ENCODE measurements at regions not wholly inside any gene's neighbourhood (a gene's known extent, or its start where the extent isn't known, plus 50 kb on each side); places are given as distances from the start of the nearest gene placed in this dataset.

DNA sequence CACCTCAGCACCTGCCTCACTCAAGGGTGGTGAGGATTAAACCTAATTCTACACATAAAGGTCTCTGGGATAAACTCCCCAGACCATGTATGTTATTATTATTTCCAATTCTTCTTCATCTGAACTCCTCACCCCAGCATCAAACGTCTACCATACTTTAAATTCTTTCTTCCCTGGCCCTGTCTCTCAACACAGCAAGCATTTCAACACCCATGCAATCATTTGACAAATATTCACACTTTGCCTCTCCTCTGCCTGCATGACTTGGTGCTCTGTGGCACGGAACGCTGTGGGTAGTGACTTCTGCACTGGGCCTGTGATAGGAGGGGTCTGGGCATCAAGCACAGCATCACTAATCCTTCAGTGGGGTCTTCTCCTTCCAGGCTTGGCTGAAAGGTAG, 490.8 kb downstream of the TNS3 start:
- no peak overlapping the region for H3K4me3 ChIP-seq (ENCODE audit: low read length in 2 of 2)

DNA sequence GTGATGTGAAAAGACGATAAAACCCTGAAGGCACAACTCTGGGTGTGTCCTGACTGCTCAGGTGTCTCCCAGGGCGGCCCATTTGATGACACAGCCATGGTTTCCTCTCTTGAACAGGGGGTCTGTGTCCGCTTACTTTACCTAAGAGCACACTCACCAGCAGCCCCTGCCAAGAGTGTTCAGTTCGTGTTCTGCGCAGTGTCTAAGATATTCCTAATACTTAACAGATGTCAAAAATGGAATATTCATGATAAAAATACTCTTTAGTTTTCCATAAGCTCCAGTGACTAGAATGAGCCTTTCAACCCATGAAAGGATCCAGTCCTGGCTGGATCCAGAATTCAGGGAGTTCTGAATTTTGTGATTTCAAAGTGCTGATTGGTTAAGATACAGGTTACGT, 492.4 kb downstream of the TNS3 start:
- H3K4me1 ChIP-seq (ENCODE audit: control insufficient read depth, insufficient read depth, low read length): peaks cover 3% of the 10 kb centered on the region
- no peaks in the 10 kb centered on the region for H3K36me3 ChIP-seq (ENCODE audit: control insufficient read depth in 2 of 2, insufficient read depth in 2 of 2, low read length in 2 of 2)
- H3K27ac ChIP-seq (ENCODE audit: low read length): no peak overlapping the region
- no peak overlapping the region for H3K4me3 ChIP-seq (ENCODE audit: low read length in 2 of 2)
- H3K27me3 ChIP-seq (ENCODE audit: control insufficient read depth in 1 of 2, insufficient read depth in 2 of 2, low read length in 2 of 2): no peaks in the 10 kb centered on the region
- H3K9me3 ChIP-seq (ENCODE audit: control insufficient read depth in 2 of 2, low read length in 2 of 2): no peaks in the 10 kb centered on the region
- H3K9ac ChIP-seq (ENCODE audit: low read length in 2 of 2): no peak overlapping the region

More for the DNA sequence above, 490.8 kb downstream of the TNS3 start:
- Histone ChIP-seq H3K9me3 (ENCODE audit: control insufficient read depth in 2 of 2, low read length in 2 of 2) (no peaks in the 10 kb centered on the region), H3K27ac (ENCODE audit: low read length) (no peak overlapping the region), H3K27me3 (ENCODE audit: control insufficient read depth in 1 of 2, insufficient read depth in 2 of 2, low read length in 2 of 2) (no peaks in the 10 kb centered on the region), H3K36me3 (ENCODE audit: control insufficient read depth in 2 of 2, insufficient read depth in 2 of 2, low read length in 2 of 2) (no peaks in the 10 kb centered on the region), H3K9ac (ENCODE audit: low read length in 2 of 2) (no peak overlapping the region), H3K4me1 (ENCODE audit: control insufficient read depth, insufficient read depth, low read length) (peaks cover 3% of the 10 kb centered on the region)

GRCh38 chr7:47089068-47089417, 492.9 kb downstream of the TNS3 start:
- Histone ChIP-seq H3K9ac (ENCODE audit: low read length in 2 of 2) (no peak overlapping the region), H3K36me3 (ENCODE audit: control insufficient read depth in 2 of 2, insufficient read depth in 2 of 2, low read length in 2 of 2) (no peaks in the 10 kb centered on the region), H3K9me3 (ENCODE audit: control insufficient read depth in 2 of 2, low read length in 2 of 2) (no peaks in the 10 kb centered on the region), H3K4me1 (ENCODE audit: control insufficient read depth, insufficient read depth, low read length) (peaks cover 3% of the 10 kb centered on the region), H3K27me3 (ENCODE audit: control insufficient read depth in 1 of 2, insufficient read depth in 2 of 2, low read length in 2 of 2) (no peaks in the 10 kb centered on the region), H3K27ac (ENCODE audit: low read length) (no peak overlapping the region), H3K4me3 (ENCODE audit: low read length in 2 of 2) (no peak overlapping the region)

DNA sequence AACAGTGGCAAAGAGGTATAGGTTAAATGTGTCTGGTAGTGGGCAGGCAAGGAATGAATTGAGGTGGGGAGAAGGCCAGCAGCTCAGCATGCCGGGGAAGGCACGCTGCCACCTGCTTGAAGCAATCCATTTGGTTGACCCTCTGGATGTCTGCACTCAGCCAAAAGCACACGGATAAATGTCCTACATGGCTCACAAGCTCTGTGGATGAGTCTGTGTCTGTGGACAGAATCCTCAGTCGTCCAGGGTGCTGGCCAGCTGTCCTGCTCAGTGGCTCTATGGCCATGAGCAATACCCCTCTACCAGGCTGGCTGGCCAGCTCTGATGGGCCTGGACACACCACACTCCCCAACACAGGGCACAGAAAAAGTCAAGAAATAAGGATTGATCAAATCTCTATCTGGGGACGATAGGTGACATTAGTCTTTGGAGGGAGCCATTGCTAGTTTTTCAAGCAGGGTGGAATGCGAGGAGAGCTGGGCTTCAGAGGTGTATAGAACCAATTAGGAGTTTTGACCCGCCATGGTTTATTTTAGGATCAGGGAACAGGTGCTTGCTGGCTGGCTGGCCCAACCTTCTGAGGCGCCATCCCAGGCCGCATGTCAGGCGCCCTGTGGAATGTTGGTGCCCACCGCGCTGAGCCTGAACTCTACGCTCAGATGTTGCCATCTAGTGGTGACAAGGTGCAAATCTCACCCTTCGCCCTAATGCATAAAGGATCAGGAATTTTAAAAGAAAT, 493.4 kb downstream of the TNS3 start:
- H3K27ac ChIP-seq (ENCODE audit: low read length): no peak overlapping the region

GRCh38 chr7:47087866-47088265, 494.0 kb downstream of the TNS3 start:
- Histone ChIP-seq H3K9ac (ENCODE audit: low read length in 2 of 2) (no peak overlapping the region), H3K27me3 (ENCODE audit: control insufficient read depth in 1 of 2, insufficient read depth in 2 of 2, low read length in 2 of 2) (no peaks in the 10 kb centered on the region), H3K4me1 (ENCODE audit: control insufficient read depth, insufficient read depth, low read length) (peaks cover 3% of the 10 kb centered on the region), H3K9me3 (ENCODE audit: control insufficient read depth in 2 of 2, low read length in 2 of 2) (no peaks in the 10 kb centered on the region), H3K36me3 (ENCODE audit: control insufficient read depth in 2 of 2, insufficient read depth in 2 of 2, low read length in 2 of 2) (no peaks in the 10 kb centered on the region), H3K4me3 (ENCODE audit: low read length in 2 of 2) (no peak overlapping the region), H3K27ac (ENCODE audit: low read length) (no peak overlapping the region)

More for the DNA sequence above, 493.4 kb downstream of the TNS3 start:
- Histone ChIP-seq H3K36me3 (ENCODE audit: control insufficient read depth in 2 of 2, insufficient read depth in 2 of 2, low read length in 2 of 2) (no peaks in the 10 kb centered on the region), H3K4me3 (ENCODE audit: low read length in 2 of 2) (no peak overlapping the region), H3K9ac (ENCODE audit: low read length in 2 of 2) (no peak overlapping the region), H3K27me3 (ENCODE audit: control insufficient read depth in 1 of 2, insufficient read depth in 2 of 2, low read length in 2 of 2) (no peaks in the 10 kb centered on the region), H3K4me1 (ENCODE audit: control insufficient read depth, insufficient read depth, low read length) (peaks cover 3% of the 10 kb centered on the region), H3K9me3 (ENCODE audit: control insufficient read depth in 2 of 2, low read length in 2 of 2) (no peaks in the 10 kb centered on the region)

DNA sequence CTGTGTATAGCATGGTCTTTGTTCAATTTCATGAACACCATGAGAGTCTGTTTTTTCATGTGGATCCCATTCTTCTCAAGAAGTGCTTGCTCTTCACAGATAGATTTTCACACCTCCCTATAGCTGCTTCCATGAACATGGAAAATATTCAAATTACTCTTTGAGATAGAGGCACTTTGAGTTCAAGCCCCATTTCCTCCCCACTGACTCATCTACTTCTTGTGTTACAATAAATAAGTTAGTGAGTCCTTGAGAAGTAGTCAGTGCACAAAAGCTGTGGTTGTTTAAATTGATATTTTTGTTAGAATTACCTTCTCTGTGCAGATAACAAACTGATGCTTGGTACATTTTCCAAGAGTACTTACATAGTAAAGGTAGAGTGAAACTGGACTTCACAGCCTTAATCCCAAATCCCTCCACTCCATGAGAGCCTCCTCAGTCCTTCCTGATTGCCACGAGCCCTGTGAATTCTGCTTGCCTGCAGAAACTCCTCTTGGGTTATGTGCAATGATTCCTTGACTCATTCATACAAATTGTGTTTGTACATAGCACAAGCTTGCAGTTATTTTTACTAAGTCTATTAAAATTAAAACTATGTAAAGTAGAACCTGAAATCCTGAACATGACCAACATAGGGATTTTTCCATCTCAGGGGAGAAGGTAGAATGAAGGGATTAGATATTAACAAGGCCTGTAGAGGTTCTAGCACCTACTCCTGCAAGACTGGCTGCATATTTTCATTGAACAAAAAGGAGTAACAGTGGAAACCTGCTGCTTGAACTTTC, 496.2 kb downstream of the TNS3 start:
- H3K36me3 ChIP-seq (ENCODE audit: control insufficient read depth in 2 of 2, insufficient read depth in 2 of 2, low read length in 2 of 2): no peaks in the 10 kb centered on the region
- no peak overlapping the region for H3K27ac ChIP-seq (ENCODE audit: low read length)
- H3K27me3 ChIP-seq (ENCODE audit: control insufficient read depth in 1 of 2, insufficient read depth in 2 of 2, low read length in 2 of 2): no peaks in the 10 kb centered on the region
- H3K9ac ChIP-seq (ENCODE audit: low read length in 2 of 2): no peak overlapping the region
- no peak overlapping the region for H3K4me3 ChIP-seq (ENCODE audit: low read length in 2 of 2)
- peaks cover 3% of the 10 kb centered on the region for H3K4me1 ChIP-seq (ENCODE audit: control insufficient read depth, insufficient read depth, low read length)
- H3K9me3 ChIP-seq (ENCODE audit: control insufficient read depth in 2 of 2, low read length in 2 of 2): no peaks in the 10 kb centered on the region

- H3K36me3 ChIP-seq (ENCODE audit: control insufficient read depth in 2 of 2, insufficient read depth in 2 of 2, low read length in 2 of 2): no peaks in the 10 kb centered on the region
- no peak overlapping the region for H3K27ac ChIP-seq (ENCODE audit: low read length)
- no peak overlapping the region for H3K9ac ChIP-seq (ENCODE audit: low read length in 2 of 2)
- no peak overlapping the region for H3K4me3 ChIP-seq (ENCODE audit: low read length in 2 of 2)
- H3K4me1 ChIP-seq (ENCODE audit: control insufficient read depth, insufficient read depth, low read length): peaks cover 2% of the 10 kb centered on the region
- H3K27me3 ChIP-seq (ENCODE audit: control insufficient read depth in 1 of 2, insufficient read depth in 2 of 2, low read length in 2 of 2): no peaks in the 10 kb centered on the region
- no peaks in the 10 kb centered on the region for H3K9me3 ChIP-seq (ENCODE audit: control insufficient read depth in 2 of 2, low read length in 2 of 2)
These were observed 498.2 kb downstream of the TNS3 start for GRCh38 chr7:47083476-47084250.

DNA sequence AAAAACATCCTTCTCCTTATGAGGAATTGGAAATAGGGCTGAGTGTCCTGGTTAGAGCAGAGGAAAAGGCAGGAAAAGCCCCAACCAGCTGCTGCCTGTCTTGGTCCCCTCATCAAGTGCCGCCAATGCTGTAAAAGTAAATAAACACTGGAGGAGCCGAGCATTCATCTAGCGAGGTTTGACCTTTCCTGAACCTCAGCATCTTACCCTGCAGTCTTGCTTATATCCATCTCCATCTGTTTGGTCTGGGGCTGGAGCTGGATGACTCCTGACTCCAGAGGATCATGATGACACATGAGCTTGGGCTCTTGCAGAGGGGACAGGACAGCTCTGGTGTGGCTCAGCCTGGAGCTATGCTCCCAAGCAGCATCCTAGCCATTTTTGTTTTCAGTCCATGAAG, 501.1 kb downstream of the TNS3 start:
- Histone ChIP-seq H3K36me3 (ENCODE audit: control insufficient read depth in 2 of 2, insufficient read depth in 2 of 2, low read length in 2 of 2) (no peaks in the 10 kb centered on the region), H3K27ac (ENCODE audit: low read length) (no peak overlapping the region), H3K27me3 (ENCODE audit: control insufficient read depth in 1 of 2, insufficient read depth in 2 of 2, low read length in 2 of 2) (no peaks in the 10 kb centered on the region), H3K4me1 (ENCODE audit: control insufficient read depth, insufficient read depth, low read length) (no peaks in the 10 kb centered on the region), H3K9me3 (ENCODE audit: control insufficient read depth in 2 of 2, low read length in 2 of 2) (no peaks in the 10 kb centered on the region), H3K9ac (ENCODE audit: low read length in 2 of 2) (no peak overlapping the region), H3K4me3 (ENCODE audit: low read length in 2 of 2) (no peak overlapping the region)

DNA sequence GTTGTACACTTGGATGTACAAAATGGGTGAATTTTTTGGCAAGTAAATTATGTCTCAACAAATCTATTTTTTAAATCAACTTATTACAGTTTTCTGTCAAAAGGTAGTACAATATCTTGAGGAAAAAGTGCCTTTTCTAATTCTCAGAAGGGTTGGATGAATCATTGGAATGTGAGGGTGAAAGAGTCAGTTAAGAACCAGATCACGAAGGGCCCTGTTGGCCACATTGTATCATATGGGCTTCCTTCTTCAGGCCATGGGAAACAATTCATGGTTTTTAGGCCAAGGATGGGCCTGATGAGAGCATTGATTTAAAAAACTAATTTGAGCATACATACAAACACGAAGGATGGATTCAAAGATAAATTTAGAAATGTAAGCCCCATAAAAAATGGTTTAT, 503.7 kb downstream of the TNS3 start:
- Histone ChIP-seq H3K9ac (ENCODE audit: low read length in 2 of 2) (no peak overlapping the region), H3K9me3 (ENCODE audit: control insufficient read depth in 2 of 2, low read length in 2 of 2) (no peaks in the 10 kb centered on the region), H3K27ac (ENCODE audit: low read length) (no peak overlapping the region), H3K4me1 (ENCODE audit: control insufficient read depth, insufficient read depth, low read length) (no peaks in the 10 kb centered on the region), H3K27me3 (ENCODE audit: control insufficient read depth in 1 of 2, insufficient read depth in 2 of 2, low read length in 2 of 2) (no peaks in the 10 kb centered on the region), H3K4me3 (ENCODE audit: low read length in 2 of 2) (no peak overlapping the region), H3K36me3 (ENCODE audit: control insufficient read depth in 2 of 2, insufficient read depth in 2 of 2, low read length in 2 of 2) (no peaks in the 10 kb centered on the region)

DNA sequence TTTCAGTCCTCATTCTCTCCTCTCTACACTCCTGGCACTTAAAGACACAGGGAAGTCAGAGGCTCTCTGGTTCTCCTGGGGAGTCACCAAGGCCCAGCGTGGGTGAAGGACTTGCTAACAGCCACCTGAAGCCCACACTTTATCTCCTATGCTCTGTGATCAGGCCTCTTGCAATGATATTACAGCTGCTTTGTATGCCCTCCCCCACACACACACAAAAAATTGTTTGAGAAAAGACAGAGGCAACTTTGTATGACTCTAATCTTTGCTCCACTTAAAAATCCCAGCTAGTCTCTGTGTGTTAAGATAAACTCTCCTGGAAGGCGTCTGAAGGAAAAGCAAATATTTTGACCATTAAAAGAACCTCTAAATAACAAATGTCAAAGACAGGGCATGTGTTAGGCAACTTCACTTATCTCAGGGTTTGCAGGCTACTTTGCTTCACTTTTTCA, 507.2 kb downstream of the TNS3 start:
- no peaks in the 10 kb centered on the region for H3K9me3 ChIP-seq (ENCODE audit: control insufficient read depth in 2 of 2, low read length in 2 of 2)
- no peaks in the 10 kb centered on the region for H3K36me3 ChIP-seq (ENCODE audit: control insufficient read depth in 2 of 2, insufficient read depth in 2 of 2, low read length in 2 of 2)
- H3K4me1 ChIP-seq (ENCODE audit: control insufficient read depth, insufficient read depth, low read length): no peaks in the 10 kb centered on the region
- no peak overlapping the region for H3K9ac ChIP-seq (ENCODE audit: low read length in 2 of 2)
- H3K27me3 ChIP-seq (ENCODE audit: control insufficient read depth in 1 of 2, insufficient read depth in 2 of 2, low read length in 2 of 2): no peaks in the 10 kb centered on the region
- no peak overlapping the region for H3K27ac ChIP-seq (ENCODE audit: low read length)
- H3K4me3 ChIP-seq (ENCODE audit: low read length in 2 of 2): no peak overlapping the region
